ENCODE measurements at regions not wholly inside any gene's neighbourhood (a gene's known extent, or its start where the extent isn't known, plus 50 kb on each side); places are given as distances from the start of the nearest gene placed in this dataset.
"Not testable (repeated sequence)": the region's sequence is repeated elsewhere in the genome, so short reads cannot be mapped to it uniquely, and the experiment has no call there.

DNA sequence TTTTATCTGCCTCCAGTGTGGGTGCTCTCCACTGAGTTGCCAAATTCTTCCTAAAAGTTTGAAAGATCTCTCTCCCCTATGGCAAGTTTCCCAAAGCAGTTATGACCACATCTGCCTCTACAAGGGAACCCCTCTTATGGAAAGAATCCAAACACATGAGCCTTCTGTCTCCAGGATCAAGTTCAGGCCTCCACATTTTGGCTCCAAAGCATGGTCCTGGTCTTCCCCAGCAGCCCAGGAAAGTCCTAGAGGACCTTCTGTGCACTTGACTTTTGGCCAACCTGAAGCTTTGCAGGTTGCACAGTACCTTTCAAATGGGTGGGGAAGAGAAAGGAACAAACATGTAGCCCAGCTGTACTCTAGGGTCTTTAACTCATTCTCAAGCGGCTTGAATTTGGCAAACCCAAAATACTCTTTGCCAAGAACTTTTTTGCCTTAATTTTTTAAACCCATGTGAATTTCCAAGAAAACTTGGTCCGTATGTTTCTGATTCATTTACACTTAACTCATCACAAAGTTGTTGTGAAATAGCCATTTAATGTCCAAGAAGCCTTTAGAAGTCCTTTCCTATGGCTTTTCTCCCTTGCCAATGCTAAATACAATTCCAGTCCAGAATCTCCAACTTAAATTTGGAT lies 240.1 kb upstream of the TBX18 start:
- Mint-ChIP-seq H3K4me1 (peaks cover 37% of the 10 kb centered on the region), H3K9me3 (no peaks in the 10 kb centered on the region), H3K27ac (peak overlapping the region in 2 of 3 experiments; percentile 61 to 64), H3K27me3 (ENCODE audit: low read depth) (peaks cover 4% of the 10 kb centered on the region), H3K4me3 (no peak overlapping the region), H3K36me3 (ENCODE audit: low read depth) (no peaks in the 10 kb centered on the region)
- TF ChIP-seq, protein P1, sequence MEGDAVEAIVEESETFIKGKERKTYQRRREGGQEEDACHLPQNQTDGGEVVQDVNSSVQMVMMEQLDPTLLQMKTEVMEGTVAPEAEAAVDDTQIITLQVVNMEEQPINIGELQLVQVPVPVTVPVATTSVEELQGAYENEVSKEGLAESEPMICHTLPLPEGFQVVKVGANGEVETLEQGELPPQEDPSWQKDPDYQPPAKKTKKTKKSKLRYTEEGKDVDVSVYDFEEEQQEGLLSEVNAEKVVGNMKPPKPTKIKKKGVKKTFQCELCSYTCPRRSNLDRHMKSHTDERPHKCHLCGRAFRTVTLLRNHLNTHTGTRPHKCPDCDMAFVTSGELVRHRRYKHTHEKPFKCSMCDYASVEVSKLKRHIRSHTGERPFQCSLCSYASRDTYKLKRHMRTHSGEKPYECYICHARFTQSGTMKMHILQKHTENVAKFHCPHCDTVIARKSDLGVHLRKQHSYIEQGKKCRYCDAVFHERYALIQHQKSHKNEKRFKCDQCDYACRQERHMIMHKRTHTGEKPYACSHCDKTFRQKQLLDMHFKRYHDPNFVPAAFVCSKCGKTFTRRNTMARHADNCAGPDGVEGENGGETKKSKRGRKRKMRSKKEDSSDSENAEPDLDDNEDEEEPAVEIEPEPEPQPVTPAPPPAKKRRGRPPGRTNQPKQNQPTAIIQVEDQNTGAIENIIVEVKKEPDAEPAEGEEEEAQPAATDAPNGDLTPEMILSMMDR (IDR thresholded peaks at IDR 0.05; ENCODE audit: unreplicated experiment in 3 of 3): no peak

DNA sequence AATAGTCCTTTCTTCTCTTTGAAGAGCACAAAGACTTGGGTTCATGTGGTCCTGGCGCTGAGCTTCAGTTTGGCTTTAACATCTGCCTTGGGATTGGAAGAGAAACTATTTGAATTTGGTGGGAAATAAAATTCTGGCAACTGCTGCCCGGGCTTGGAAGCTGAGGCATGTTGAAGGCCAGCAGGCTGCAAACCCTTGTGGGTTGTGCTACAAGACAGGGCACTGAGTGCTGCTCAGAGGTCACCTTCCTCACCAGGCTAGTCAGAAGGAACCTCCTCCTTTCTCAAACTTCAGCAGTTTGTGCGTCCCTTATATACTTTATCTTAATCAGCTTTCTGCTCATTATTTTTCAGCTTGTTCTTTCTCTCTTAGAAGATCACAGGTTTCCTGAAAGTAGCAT lies 238.4 kb upstream of the TBX18 start:
- TF ChIP-seq, protein P1 (IDR thresholded peaks at IDR 0.05; ENCODE audit: unreplicated experiment in 3 of 3): no peak
- Mint-ChIP-seq H3K27me3 (ENCODE audit: low read depth) (peaks cover 4% of the 10 kb centered on the region), H3K36me3 (ENCODE audit: low read depth) (no peaks in the 10 kb centered on the region), H3K4me3 (no peak overlapping the region), H3K9me3 (no peaks in the 10 kb centered on the region), H3K27ac (no peak overlapping the region), H3K4me1 (peaks cover 37% of the 10 kb centered on the region)

DNA sequence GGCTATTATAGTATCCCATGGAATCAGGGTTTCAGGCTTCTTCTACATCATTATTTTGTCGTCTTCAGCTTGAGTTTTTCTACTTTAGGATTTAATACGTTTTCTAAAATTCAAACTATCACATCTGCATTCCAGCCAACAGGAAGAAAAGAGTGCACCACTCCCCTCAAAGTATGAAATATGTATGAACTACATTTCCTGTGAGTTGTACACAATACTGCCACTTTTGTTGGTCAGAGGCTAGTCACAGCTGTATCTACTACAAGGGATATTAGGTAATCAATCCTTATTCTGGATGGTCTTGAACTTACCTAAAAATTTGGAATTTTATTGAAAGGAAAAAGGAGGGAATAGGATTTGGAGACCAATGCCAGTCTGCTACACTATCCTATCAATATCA lies 235.6 kb upstream of the TBX18 start:
- H3K27ac Mint-ChIP-seq: no peak overlapping the region
- no peaks in the 10 kb centered on the region for H3K36me3 Mint-ChIP-seq (ENCODE audit: low read depth)
- TF ChIP-seq, protein P1 (IDR thresholded peaks at IDR 0.05; ENCODE audit: unreplicated experiment in 3 of 3): no peak
- H3K4me1 Mint-ChIP-seq: peaks cover 18% of the 10 kb centered on the region
- H3K27me3 Mint-ChIP-seq (ENCODE audit: low read depth): no peaks in the 10 kb centered on the region
- H3K9me3 Mint-ChIP-seq: no peaks in the 10 kb centered on the region
- no peak overlapping the region for H3K4me3 Mint-ChIP-seq

DNA sequence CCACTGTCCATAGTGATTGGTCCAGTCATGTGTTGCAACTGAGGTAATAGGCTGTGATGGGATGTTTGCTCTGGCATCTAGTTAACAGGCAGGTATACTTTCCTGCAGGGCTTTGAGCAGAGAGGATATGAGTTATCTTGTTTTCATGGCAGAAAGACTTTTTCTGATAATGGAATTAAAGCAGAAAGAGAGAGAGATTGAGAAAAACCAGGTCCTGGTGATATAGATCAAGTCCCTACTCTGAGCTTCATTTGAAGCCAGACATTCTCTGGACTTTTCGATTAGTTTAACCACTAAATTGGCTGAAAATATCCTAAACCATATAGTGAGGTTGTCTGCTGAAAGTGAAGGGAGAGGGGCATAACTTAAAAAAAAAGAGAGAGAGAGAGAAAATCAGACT lies 233.8 kb upstream of the TBX18 start:
- Mint-ChIP-seq H3K4me3 (no peak overlapping the region), H3K4me1 (peaks cover under 1% of the 10 kb centered on the region), H3K27ac (no peak overlapping the region), H3K9me3 (peaks cover under 1% of the 10 kb centered on the region), H3K27me3 (ENCODE audit: low read depth) (no peaks in the 10 kb centered on the region), H3K36me3 (ENCODE audit: low read depth) (no peaks in the 10 kb centered on the region)
- TF ChIP-seq, protein P1 (IDR thresholded peaks at IDR 0.05; ENCODE audit: unreplicated experiment in 3 of 3): no peak

DNA sequence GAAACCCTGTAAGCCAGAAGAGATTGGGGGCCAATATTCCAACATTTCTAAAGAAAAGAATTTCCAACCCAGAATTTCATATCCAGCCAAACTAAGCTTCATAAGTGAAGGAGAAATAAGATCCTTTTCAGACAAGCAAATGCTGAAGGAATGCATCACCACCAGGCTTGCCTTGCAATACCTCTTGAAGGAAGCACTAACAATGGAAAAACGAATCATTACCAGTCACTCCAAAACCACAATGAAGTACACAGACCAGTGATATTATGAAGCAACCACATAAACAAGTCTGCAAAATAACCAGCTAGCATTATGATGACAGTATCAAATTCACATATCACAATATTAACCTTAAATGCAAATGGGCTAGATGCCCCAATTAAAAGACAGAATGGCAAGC lies 224.4 kb upstream of the TBX18 start:
- H3K4me3 Mint-ChIP-seq; H3K27me3 Mint-ChIP-seq (ENCODE audit: low read depth): not testable (repeated sequence)

DNA sequence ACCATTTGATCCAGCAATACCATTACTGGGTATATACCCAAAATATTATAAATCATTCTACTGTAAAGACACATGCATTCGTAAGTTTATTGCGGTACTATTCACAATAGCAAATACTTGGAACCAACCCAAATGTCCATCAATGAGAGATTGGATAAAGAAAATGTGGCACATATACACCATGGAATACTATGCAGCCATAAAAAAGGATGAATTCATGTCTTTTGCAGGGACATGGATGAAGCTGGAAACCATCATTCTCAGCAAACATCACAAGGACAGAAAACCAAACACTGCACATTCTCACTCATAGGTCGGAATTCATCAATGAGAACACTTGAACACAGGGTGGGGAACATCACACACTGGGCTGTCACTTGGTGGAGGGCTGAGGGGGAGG lies 221.1 kb upstream of the TBX18 start:
- not testable (repeated sequence) for H3K36me3 Mint-ChIP-seq (ENCODE audit: low read depth); H3K4me3 Mint-ChIP-seq; H3K27me3 Mint-ChIP-seq (ENCODE audit: low read depth); H3K4me1 Mint-ChIP-seq; H3K27ac Mint-ChIP-seq
- H3K9me3 Mint-ChIP-seq: peaks cover 42% of the 10 kb centered on the region

More for the DNA sequence above, 224.4 kb upstream of the TBX18 start:
- H3K27ac Mint-ChIP-seq; H3K36me3 Mint-ChIP-seq (ENCODE audit: low read depth); H3K4me1 Mint-ChIP-seq: not testable (repeated sequence)
- H3K9me3 Mint-ChIP-seq: peaks cover 47% of the 10 kb centered on the region

DNA sequence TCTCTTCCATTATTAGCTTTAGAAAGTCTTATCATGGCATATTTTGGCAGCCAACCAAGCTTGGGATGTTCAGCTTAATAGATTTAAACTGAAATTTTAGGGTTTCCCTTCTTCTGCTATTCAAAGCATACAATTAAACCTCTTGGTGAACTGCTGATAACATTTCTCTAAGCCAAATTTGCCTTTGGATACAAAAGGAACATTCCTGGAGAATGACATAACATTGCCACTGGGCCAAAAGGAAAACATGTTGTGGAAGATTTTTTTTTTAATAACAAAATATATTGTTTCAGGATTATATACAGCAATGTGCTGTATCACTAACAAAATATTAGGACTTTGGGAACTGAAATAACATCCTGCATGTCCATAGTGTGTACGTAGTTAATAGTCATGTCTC lies 215.1 kb upstream of the TBX18 start:
- no peaks in the 10 kb centered on the region for H3K36me3 Mint-ChIP-seq (ENCODE audit: low read depth)
- H3K27ac Mint-ChIP-seq: no peak overlapping the region
- H3K27me3 Mint-ChIP-seq (ENCODE audit: low read depth): peaks cover 4% of the 10 kb centered on the region
- H3K4me1 Mint-ChIP-seq: peaks cover 42% of the 10 kb centered on the region
- TF ChIP-seq, protein P1 (IDR thresholded peaks at IDR 0.05; ENCODE audit: unreplicated experiment in 3 of 3): no peak
- H3K4me3 Mint-ChIP-seq: no peak overlapping the region
- peaks cover 19% of the 10 kb centered on the region for H3K9me3 Mint-ChIP-seq

All from nephron (organoid).